Dermis microvascular lymphatic vessel endothelial cell (primary cell): ENCODE measurements at regions not wholly inside any gene's neighbourhood (a gene's known extent, or its start where the extent isn't known, plus 50 kb on each side); places are given as distances from the start of the nearest gene placed in this dataset.
"Not testable (repeated sequence)": the region's sequence is repeated elsewhere in the genome, so short reads cannot be mapped to it uniquely, and the experiment has no call there.

Experiments
- DNase-seq, 2 donors: peaks; one replicate each; pipeline versions ENCODE4 v3.0.0 to v3.0.0-alpha.2; 2010; ENCODE audit warnings: low read depth in 2 of 2

GRCh38 chr3:152151216-152151876, 117.4 kb upstream of the MBNL1 start:
- DNase-seq = no peak

GRCh38 chr3:152151877-152152765, 116.6 kb upstream of the MBNL1 start:
- DNase-seq = not testable (repeated sequence)

GRCh38 chr3:152153115-152153514, 115.6 kb upstream of the MBNL1 start:
- DNase-seq = not testable (repeated sequence)

DNA sequence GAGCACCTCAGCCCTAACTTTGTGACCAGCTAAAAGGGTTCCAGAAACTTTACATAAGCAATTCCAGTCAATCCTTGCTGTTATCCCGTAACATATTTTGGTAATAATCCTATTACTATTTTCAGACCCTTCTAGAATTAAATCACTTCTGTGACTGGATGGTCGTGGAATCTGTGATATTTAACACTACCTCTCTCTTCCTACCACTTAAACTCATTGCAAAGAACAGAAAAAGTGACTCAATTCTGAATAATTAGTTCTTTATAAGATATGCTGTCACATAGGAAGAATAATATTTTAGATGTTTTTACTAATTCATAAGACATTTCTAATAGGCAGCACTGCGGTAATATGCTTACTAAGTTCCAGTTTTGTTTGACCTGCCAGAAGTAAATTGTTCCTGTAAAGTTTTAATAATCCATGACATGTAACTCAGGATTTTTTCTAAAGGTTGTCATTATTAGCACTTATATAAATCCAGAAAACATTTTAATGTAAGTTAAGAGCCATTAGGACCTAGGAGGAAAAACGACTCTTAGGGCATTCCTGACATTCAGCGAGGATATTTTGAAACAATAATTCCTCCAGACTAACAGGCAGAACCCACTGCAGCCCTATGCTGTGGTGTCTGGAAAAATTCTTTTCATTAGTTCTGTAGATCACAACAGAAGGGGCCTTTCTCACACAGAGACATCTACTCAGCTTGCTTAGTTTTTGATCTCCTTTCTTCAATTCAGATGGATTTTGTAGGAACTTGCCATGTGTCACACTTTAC, 113.3 kb upstream of the MBNL1 start:
- no peak for DNase-seq

DNA sequence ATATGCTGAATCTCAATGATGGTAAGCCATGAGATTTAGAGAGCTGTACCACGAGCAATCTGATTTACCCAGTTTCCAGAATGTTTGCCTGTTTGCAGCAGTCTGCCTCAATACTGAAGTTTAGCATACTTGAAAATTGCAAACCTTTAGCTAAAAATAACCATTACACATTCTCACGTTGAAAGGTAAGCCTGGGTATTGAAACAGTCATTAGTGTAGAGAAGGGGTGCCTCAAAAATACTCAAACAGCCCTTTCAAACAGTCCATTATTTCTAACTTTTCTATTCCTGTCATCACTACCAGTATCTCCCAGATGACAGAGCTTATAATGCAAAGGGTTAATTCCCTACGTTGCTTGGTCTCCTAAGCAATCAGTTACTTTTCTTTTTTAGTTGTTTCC, 111.8 kb upstream of the MBNL1 start:
- no peak for DNase-seq

DNA sequence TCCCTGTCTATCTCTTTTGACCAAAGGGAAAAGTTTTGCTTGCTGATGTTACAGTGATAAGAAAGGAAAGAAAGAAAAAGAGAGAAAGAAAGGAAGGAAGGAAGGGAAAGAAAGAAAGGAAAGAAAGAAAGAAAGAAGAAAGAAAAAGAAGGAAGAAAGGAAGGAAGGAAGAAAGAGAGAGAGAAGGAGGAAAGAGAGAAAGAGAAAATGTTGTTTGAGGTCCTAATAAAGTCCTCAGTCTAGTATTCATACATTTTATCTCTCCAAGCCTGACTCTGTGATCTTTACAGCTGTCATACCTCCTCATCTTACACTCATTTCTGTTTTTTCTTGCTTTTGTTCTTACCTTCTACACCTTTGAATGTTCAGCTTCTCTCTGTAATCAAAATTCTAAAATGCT, 111.4 kb upstream of the MBNL1 start:
- no peak for DNase-seq

DNA sequence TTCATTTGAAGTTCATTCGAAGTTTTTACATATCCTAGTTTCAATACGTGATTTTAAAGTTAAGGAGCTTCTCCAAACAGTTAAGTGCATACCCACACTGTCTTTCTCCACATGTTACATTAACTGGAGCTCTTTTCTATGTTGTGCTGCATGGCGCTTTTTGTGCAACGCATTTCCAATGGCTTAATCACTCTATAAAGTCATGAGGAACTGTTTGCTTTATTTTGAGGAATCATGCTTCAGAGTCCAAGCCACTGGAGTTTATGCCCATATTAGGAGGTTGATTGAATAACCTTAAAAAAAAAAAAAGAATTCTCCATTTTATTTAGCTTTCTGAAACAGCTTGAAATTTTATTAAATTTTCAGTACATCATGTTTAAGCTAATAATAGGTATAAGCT, 109.4 kb upstream of the MBNL1 start:
- no peak for DNase-seq

GRCh38 chr3:152160350-152161011, 108.2 kb upstream of the MBNL1 start:
- no peak for DNase-seq

DNA sequence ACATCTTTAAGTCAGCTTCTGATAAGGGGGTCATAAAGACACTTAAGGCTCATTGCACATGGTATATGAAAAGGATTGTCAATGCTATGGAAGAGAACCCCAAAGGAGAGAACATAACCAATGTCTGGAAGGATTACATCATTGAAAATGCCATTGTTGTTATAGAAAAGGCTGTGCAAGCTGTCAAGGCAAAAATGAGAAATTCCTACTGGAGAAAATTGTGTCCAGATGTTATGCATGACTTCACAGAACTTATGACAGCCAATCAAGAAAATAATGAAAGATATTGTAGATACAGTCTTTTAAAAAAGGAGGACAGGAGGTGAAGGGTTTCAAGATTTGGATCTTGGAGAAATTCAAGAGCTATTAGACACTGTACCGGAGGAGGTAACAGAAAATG, 96.3 kb upstream of the MBNL1 start:
- no peak for DNase-seq

DNA sequence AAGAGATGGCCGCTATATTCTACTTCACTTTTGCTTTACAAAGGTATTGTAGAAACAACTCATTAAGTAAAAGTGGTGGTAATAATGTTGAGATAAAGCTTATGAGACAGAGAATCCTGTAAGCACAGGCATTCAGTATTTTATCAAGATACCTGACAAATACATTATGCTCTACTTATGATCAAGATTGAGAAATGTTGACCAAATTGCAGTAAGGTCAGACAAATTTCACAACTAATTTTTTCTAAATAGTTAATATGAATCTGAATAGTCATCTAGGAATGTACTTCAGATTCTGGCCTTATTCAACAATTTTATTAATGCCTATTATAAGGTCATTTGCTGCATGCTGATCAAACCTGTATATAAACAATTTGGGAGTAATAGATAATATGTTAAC, 95.1 kb upstream of the MBNL1 start:
- DNase-seq = no peak

DNA sequence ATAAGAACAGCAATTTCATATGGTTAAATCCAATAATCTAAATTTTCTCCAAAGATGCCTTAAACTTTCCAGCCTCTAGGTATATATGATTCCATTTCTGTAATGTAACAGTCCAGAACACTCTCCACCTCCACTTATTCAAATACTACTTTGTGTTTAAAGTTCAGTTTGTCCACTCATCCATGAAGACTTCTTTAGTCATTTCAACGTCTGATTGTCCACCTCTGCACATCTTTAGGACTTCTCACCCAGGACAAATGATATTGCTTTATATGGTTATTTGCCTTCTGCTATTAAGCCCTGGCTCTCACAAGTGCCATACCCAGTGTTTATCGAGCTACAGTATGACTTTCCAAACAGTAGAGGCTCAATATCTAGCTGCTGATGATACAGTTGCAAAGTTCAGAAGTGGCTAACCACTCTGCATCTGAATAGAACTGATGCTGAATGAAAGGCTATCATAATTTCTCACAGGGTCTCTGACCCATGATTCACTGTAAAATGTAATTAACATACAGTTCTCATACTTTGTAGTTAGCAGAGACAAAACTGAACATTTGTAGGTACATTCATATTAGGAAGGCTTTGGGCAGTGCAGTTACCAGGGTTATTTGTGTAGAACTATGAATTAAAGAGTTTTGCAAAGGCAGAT, 93.7 kb upstream of the MBNL1 start:
- DNase-seq = no peak

DNA sequence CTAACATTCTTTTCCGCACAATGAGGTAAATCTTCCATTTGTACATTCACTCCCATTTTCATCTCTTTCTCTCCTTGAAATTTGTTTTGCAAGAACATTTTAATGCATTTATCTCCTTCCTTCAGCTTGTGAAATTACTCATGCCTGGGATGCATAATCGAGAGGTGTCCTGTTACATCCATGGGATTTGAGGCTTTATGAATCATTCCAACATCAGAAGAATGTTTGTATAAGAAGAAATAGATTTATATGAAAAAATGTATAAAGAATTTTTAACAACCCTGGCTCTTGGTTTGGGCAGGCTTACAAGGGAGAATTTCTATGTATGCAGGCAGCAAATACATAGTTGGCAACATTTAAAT, 93.2 kb upstream of the MBNL1 start:
- DNase-seq = peak in 1 of 2 donors; percentile 69

DNA sequence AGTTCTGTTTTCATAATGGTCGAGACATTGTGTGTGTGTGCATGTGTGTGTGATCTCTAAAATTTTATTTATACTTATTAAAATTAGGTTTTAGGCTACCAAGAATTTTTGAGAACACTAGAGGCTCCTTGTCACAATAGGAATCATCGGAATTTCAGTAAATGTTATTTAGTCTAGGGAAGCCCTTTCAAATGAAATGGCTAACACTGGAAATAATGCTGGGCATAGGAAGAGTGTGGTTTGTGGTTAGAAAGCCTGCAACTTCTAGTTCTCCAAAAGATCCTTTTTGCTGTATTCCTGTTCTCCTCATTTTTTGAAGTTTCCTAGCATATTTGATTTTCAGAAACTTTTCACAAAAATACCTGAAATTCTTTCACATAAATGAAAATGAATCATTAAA, 92.5 kb upstream of the MBNL1 start:
- no peak for DNase-seq

- no peak for DNase-seq
These were observed 91.7 kb upstream of the MBNL1 start for GRCh38 chr3:152176998-152177397.

DNA sequence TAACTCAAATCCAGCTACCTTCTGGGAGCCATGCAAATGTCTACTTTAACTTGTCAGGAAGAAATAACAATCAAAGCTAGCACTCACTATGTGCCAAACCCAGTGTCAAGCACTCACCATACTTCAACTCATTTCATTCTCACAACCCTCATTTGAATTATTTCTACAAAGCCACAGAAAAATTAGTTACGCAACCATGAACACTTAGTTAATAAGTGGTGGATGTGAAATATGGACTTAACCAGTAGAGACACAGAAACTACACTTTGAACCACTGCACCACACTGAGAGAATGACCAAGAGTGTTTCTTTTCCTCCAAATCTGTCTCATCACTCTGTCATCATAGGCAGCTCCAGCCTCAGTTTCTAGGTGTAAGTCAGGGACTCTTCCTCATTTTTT, 91.0 kb upstream of the MBNL1 start:
- DNase-seq = no peak

DNA sequence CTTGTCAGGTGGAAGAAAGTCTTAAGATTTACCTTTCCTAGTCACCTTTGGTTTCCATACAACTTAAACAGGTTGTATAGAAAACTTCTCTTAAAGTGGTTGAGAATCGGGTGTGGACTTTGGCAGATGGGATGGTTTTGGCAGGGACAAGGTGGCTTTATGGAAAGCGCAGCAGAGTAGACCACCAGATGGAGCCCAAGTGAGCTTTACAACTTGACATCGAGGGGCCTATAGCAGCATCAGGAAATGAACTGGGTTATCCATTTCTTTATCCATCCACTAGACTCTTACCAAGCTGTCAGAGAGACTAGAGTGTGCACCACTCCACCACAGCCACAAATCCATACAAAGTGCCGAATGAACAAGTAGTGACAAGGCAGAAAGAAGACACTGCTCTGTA, 85.3 kb upstream of the MBNL1 start:
- DNase-seq = peak; percentile 43 to 62

DNA sequence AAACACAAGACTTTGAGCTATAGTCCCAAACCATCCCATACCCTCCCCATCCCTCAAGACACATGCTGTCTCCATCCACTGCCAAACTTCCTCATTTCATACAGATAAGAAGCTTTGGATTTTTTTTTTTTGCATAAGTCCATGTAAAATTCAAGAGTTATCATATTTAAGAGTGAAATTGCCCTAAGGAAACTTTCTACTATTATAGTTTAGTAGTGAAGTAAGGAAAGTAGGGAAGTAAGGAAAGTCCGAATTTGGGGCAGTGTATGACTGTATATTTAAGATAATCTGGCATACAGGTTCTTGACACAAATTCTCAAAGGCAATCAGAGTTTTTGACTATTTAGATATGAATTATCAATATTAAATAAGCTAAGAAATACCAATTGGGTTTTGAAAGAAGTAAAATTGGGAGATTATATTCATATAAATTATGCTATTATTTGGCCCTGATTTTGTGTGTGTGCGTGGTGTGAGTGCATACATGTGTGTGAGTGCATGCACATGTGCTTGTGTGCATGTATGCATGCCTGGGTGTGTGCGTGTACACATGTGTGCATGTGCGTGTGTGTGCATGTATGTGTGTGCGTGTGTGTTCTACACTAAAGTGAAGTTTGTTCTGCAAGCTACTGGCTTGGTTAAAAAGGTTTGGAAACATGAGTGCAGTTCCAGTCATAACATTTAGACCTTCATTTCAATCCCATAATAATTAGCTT, 83.6 kb upstream of the MBNL1 start:
- no peak for DNase-seq

GRCh38 chr3:152185891-152186630, 82.7 kb upstream of the MBNL1 start:
- no peak for DNase-seq

DNA sequence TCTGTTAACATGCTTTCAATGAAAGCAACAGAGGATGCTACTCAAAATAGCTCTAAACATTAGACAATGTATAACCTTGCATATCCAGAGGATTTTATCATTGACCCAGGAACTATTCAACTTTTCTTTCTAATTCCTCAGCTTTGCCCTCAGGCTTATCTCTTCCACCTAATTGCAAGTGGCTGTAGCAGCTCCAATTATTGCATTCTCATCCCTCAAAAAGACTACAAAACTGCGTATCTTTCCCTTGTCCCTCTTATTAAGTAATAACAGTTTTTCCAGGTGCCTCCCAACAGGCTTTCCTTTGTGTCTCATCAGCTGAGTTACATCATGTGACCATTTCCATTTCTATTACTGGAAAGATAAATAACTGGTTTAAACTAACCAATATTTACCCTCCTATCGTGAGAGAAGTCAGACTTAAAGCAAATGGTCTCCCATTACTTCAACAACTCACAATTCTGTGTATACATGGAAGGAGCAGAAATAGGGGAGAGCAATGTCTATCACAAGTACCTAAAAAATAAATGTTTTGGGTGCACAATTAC, 78.0 kb upstream of the MBNL1 start:
- DNase-seq = no peak

DNA sequence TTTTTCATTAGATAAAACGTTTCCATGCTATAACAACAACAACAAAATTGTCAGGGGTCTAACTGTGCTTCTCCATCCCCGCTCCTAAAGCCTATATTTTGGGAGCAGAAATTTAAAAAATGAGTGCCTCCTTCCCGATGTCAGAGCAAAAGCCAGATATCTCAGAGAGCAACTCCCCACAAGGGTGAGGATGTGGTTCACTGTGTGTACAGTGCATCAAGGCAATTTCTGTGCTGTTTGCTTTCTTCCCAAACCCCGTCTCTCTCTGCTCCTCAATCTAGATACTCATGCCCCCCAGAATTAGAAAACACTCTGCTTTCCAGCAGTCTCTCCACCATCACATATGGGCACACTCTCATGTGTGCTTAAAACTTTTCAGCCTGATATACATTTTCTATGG, 76.7 kb upstream of the MBNL1 start:
- no peak for DNase-seq
